Panc1 (cell line): ENCODE measurements at regions not wholly inside any gene's neighbourhood (a gene's known extent, or its start where the extent isn't known, plus 50 kb on each side); places are given as distances from the start of the nearest gene placed in this dataset.

Experiments used
- ATAC-seq: fragments of 200-7000 bp; cut with Tn5 transposase; 2 replicates; pipeline ENCODE4 v1.9.1; 2020; ENCODE audit warnings: mild to moderate bottlenecking, moderate library complexity
- BruUV-seq: library from RNA; stranded (reverse); fragments of 400-500 nt; replicated peaks from 2 replicates; lab custom pipeline; 2021; lab: Mats Ljungman, UMichigan
- CTCF ChIA-PET: fragments of 300-600 bp; sonication (Branson Sonifier 250); formaldehyde crosslinking; loops from one replicate; lab custom pipeline; 2022; ENCODE audit warnings: antibody characterized with exemption; lab: Charles Lee
- POLR2A ChIA-PET: fragments of 300-600 bp; sonication (Branson Sonifier 250); formaldehyde crosslinking; loops from one replicate; lab custom pipeline; 2022; ENCODE audit warnings: antibody characterized with exemption; lab: Charles Lee
- DNase-seq: peaks from one replicate; pipeline ENCODE4 v3.0.0-alpha.2; 2010; ENCODE audit warnings: low read depth, low spot score
- H3K27ac ChIP-seq: 2 replicates; pipeline ENCODE4 v1.5.1; 2011; ENCODE audit warnings: mild to moderate bottlenecking, low read length, inconsistent platforms
- H3K27me3 ChIP-seq: fragments of 200-500 bp; sonication (Bioruptor generic); 2 replicates; pipeline ENCODE4 v1.6.0; 2014; ENCODE audit warnings: low read length, inconsistent platforms; ENCODE audit not compliant: control insufficient read depth, insufficient read depth
- H3K36me3 ChIP-seq: fragments of 200-500 bp; sonication (Bioruptor generic); 2 replicates; pipeline ENCODE4 v1.5.1; 2014; ENCODE audit warnings: inconsistent platforms, mild to moderate bottlenecking, low read length, moderate library complexity; ENCODE audit not compliant: control insufficient read depth, insufficient read depth
- H3K4me1 ChIP-seq: 2 replicates; pipeline ENCODE4 v1.5.1; 2011; ENCODE audit warnings: inconsistent platforms, mild to moderate bottlenecking, low read length, moderate library complexity; ENCODE audit not compliant: control insufficient read depth, insufficient read depth
- H3K4me3 ChIP-seq, 2 experiments: 2 replicates each; pipeline ENCODE4 v1.5.1; 2011 to 2012; ENCODE audit warnings: low read depth in 2 of 2, low read length in 2 of 2, mild to moderate bottlenecking in 2 of 2, inconsistent platforms in 1 of 2, moderate library complexity in 1 of 2
- H3K9me3 ChIP-seq: fragments of 200-500 bp; sonication (Bioruptor generic); 2 replicates; pipeline ENCODE4 v1.5.1; 2014; ENCODE audit warnings: low read depth, mild to moderate bottlenecking, inconsistent platforms, low read length, moderate library complexity; ENCODE audit not compliant: control insufficient read depth, insufficient read depth
- POLR2AphosphoS5 ChIP-seq: IDR thresholded peaks from 2 replicates; pipeline ENCODE4 v1.6.1; 2012; ENCODE audit warnings: mild to moderate bottlenecking, low read depth, low read length, moderate library complexity
- SIN3A ChIP-seq: IDR thresholded peaks from 2 replicates; pipeline ENCODE4 v1.6.1; 2012; ENCODE audit warnings: low read depth, mild to moderate bottlenecking, low read length, moderate library complexity, borderline replicate concordance; ENCODE audit not compliant: insufficient read depth
- TCF7L2 ChIP-seq: IDR thresholded peaks from 2 replicates; pipeline ENCODE4 v1.6.1; 2011; ENCODE audit warnings: mild to moderate bottlenecking, low read depth, low read length, inconsistent platforms
- in situ Hi-C: cut with HindIII; loops from 2 replicates; pipeline ENCODE4 v1.10.0; 2016; ENCODE audit warnings: low sequenced_read_pairs, low pct_unique_long_range_greater_than_20kb
- intact Hi-C: fragments of 100-400 bp; cut with micrococcal nuclease; formaldehyde crosslinking; loops from one replicate; pipeline ENCODE4 v1.10.0; 2022; ENCODE audit not compliant: unreplicated experiment
- TF ChIP-seq, protein P1 (sequence below): fragments of 450-650 bp; IDR thresholded peaks from 2 replicates; pipeline ENCODE4 v1.5.1; 2017; ENCODE audit warnings: mild to moderate bottlenecking
- TF ChIP-seq, protein P2 (sequence below), 2 experiments: IDR thresholded peaks; 2 replicates each; pipeline ENCODE4 v1.6.1; 2011 to 2012; ENCODE audit warnings: low read depth in 2 of 2, control low read depth in 1 of 2, low read length in 1 of 2, mild to moderate bottlenecking in 1 of 2, moderate library complexity in 1 of 2; ENCODE audit not compliant: insufficient read depth in 1 of 2

DNA sequence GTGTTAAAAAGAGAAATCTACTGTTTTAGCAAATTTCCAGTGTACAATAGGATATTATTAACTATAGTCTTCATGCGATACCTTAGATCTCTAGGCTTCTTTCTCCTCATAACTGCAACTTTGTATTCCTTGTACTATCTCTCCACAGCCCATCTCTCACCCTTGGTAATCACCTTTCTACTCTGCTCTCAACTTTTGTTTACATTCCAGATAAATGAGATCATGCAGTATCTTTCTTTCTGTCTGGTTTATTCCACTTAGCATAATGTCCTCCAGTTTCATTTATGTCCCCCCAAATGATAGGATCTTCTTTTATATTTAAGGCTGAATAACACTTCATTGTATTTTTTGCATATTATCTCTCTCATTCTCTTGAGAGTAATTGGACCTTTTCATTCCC lies 165.5 kb downstream of the HS3ST1 start:
- CTCF ChIA-PET: no interaction called here
- Histone ChIP-seq H3K27me3 (no peaks in the 10 kb centered on the region), H3K4me3 (no peak overlapping the region), H3K4me1 (no peaks in the 10 kb centered on the region), H3K27ac (no peak overlapping the region), H3K36me3 (no peaks in the 10 kb centered on the region), H3K9me3 (no peaks in the 10 kb centered on the region)
- in situ Hi-C loops (no loop called here), intact Hi-C loops (no loop called here)
- POLR2A ChIA-PET: no interaction called here
- no peak for ATAC-seq
- no peak for DNase-seq
- no TSS peak for BruUV-seq
- TF ChIP-seq TCF7L2: no peak
- TF ChIP-seq SIN3A: no peak
- TF ChIP-seq, protein P1, sequence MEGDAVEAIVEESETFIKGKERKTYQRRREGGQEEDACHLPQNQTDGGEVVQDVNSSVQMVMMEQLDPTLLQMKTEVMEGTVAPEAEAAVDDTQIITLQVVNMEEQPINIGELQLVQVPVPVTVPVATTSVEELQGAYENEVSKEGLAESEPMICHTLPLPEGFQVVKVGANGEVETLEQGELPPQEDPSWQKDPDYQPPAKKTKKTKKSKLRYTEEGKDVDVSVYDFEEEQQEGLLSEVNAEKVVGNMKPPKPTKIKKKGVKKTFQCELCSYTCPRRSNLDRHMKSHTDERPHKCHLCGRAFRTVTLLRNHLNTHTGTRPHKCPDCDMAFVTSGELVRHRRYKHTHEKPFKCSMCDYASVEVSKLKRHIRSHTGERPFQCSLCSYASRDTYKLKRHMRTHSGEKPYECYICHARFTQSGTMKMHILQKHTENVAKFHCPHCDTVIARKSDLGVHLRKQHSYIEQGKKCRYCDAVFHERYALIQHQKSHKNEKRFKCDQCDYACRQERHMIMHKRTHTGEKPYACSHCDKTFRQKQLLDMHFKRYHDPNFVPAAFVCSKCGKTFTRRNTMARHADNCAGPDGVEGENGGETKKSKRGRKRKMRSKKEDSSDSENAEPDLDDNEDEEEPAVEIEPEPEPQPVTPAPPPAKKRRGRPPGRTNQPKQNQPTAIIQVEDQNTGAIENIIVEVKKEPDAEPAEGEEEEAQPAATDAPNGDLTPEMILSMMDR: no peak
- TF ChIP-seq, protein P2, sequence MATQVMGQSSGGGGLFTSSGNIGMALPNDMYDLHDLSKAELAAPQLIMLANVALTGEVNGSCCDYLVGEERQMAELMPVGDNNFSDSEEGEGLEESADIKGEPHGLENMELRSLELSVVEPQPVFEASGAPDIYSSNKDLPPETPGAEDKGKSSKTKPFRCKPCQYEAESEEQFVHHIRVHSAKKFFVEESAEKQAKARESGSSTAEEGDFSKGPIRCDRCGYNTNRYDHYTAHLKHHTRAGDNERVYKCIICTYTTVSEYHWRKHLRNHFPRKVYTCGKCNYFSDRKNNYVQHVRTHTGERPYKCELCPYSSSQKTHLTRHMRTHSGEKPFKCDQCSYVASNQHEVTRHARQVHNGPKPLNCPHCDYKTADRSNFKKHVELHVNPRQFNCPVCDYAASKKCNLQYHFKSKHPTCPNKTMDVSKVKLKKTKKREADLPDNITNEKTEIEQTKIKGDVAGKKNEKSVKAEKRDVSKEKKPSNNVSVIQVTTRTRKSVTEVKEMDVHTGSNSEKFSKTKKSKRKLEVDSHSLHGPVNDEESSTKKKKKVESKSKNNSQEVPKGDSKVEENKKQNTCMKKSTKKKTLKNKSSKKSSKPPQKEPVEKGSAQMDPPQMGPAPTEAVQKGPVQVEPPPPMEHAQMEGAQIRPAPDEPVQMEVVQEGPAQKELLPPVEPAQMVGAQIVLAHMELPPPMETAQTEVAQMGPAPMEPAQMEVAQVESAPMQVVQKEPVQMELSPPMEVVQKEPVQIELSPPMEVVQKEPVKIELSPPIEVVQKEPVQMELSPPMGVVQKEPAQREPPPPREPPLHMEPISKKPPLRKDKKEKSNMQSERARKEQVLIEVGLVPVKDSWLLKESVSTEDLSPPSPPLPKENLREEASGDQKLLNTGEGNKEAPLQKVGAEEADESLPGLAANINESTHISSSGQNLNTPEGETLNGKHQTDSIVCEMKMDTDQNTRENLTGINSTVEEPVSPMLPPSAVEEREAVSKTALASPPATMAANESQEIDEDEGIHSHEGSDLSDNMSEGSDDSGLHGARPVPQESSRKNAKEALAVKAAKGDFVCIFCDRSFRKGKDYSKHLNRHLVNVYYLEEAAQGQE (IDR thresholded peaks at IDR 0.05; ENCODE audit: insufficient read depth in 1 of 2, low read depth in 2 of 2, low read length in 1 of 2): no peak
- TF ChIP-seq POLR2AphosphoS5: no peak

DNA sequence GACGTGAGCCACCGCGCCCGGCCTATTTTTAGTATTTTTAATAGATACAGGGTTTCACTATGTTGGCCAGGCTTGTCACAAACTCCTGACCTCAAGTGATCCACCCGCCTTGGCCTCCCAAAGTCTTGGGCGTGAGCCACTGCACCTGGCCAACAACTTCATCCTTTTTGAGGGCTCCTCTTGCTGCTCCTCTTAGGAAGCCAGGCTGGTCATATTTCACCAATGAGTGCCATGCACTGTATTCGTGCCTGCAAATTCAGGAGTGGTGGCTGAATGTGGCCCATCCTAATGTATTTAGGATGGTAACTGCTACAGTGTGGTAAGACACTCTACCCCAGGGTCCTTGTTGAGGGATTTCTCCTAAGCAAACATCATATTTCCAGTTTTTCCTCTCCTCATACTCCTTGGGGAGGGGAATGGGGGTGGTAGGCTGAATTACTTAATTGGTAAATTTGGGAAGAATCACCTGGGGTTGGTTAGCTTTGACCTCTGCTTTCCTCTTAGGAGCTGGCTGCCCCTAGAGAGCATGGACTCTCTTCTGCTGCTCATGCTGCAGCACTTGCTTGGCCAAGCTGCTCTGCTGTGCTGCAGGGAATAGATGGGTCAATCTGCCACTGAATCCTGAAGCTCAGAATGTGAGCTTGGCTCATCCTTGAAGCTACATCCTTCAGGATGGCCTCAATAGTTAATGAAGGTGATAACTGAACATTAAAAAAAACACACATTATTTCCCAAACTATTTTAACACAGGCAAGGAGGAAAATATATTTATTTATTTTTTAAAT lies 167.4 kb downstream of the HS3ST1 start:
- no peak for DNase-seq

More for the DNA sequence above, 167.4 kb downstream of the HS3ST1 start:
- H3K4me3 ChIP-seq: no peak overlapping the region
- no peaks in the 10 kb centered on the region for H3K9me3 ChIP-seq
- no peak overlapping the region for H3K27ac ChIP-seq
- H3K27me3 ChIP-seq: no peaks in the 10 kb centered on the region
- in situ Hi-C loops: no loop called here
- no peak for ATAC-seq
- H3K36me3 ChIP-seq: no peaks in the 10 kb centered on the region
- TF ChIP-seq POLR2AphosphoS5 (no peak), SIN3A (no peak), TCF7L2 (no peak)
- TF ChIP-seq, protein P1: no peak
- TF ChIP-seq, protein P2 (IDR thresholded peaks at IDR 0.05; ENCODE audit: insufficient read depth in 1 of 2, low read depth in 2 of 2, low read length in 1 of 2): no peak
- BruUV-seq: no TSS peak
- ChIA-PET POLR2A (no interaction called here), CTCF (no interaction called here)
- intact Hi-C loops: no loop called here
- H3K4me1 ChIP-seq: no peaks in the 10 kb centered on the region
